B cell (primary cell): ENCODE measurements at regions not wholly inside any gene's neighbourhood (a gene's known extent, or its start where the extent isn't known, plus 50 kb on each side); places are given as distances from the start of the nearest gene placed in this dataset.

Experiments
- ATAC-seq: fragments of 200-7000 bp; cut with Tn5 transposase; one replicate; pipeline ENCODE4 v1.10.0; 2021; ENCODE audit warnings: low read depth, mild to moderate bottlenecking, moderate number of reproducible peaks, moderate library complexity
- CTCF ChIA-PET: fragments of 350-600 bp; sonication (Branson Sonifier 250); formaldehyde crosslinking; loops from one replicate; lab custom pipeline; 2021; ENCODE audit warnings: antibody characterized with exemption, inconsistent platforms; lab: Charles Lee
- POLR2A ChIA-PET: fragments of 350-600 bp; sonication (Branson Sonifier 250); formaldehyde crosslinking; loops from one replicate; lab custom pipeline; 2021; ENCODE audit warnings: antibody characterized with exemption; lab: Charles Lee
- DNase-seq: peaks from one replicate; pipeline ENCODE4 v3.0.0; 2013
- H2AFZ ChIP-seq: 2 replicates; pipeline ENCODE4 v1.6.1; 2012; ENCODE audit warnings: mild to moderate bottlenecking, low read depth, low read length; ENCODE audit not compliant: insufficient read depth, poor library complexity, severe bottlenecking
- H3K27ac ChIP-seq, 2 donors: 1 replicate in 1 of 2; 2 replicates in 1 of 2; pipeline ENCODE4 v1.5.1; 2012 to 2013; ENCODE audit warnings: low read length in 2 of 2, mild to moderate bottlenecking in 2 of 2, moderate library complexity in 1 of 2
- H3K27me3 ChIP-seq, 4 experiments: fragments of 200-600 bp in 1 of 4; sonication (generic) in 1 of 4; replicated peaks in 1 of 4; 1 replicate in 2 of 4; 2 replicates in 2 of 4; pipeline versions ENCODE4 v1.6.1 to v1.7.0; 2013 to 2016; ENCODE audit warnings: low read length in 3 of 4, mild to moderate bottlenecking in 2 of 4, mixed read lengths in 1 of 4, moderate library complexity in 1 of 4; ENCODE audit not compliant: insufficient read depth in 4 of 4, control insufficient read depth in 3 of 4; ENCODE audit errors: control extremely low read depth in 1 of 4
- H3K36me3 ChIP-seq, 2 experiments: replicated peaks in 1 of 2; 1 replicate in 1 of 2; 2 replicates in 1 of 2; pipeline versions ENCODE4 v1.6.1 to v1.7.1; 2013; ENCODE audit warnings: low read length in 1 of 2; ENCODE audit not compliant: insufficient read depth in 2 of 2, control insufficient read depth in 1 of 2; ENCODE audit errors: control extremely low read depth in 1 of 2, extremely low read depth in 1 of 2
- H3K4me1 ChIP-seq, 2 donors: fragments of 200-600 bp in 1 of 2; sonication (generic) in 1 of 2; 1 replicate in 1 of 2; 2 replicates in 1 of 2; pipeline versions ENCODE4 v1.5.1 to v1.6.1; 2013 to 2017; ENCODE audit warnings: low read length in 2 of 2; ENCODE audit not compliant: control insufficient read depth in 2 of 2, insufficient read depth in 2 of 2
- H3K4me2 ChIP-seq: replicated peaks from 2 replicates; pipeline ENCODE3; 2012; ENCODE audit warnings: mild to moderate bottlenecking, low read depth, low read length; ENCODE audit not compliant: poor library complexity, severe bottlenecking
- H3K4me3 ChIP-seq, 5 experiments: fragments of 200-600 bp in 1 of 5; sonication (generic) in 1 of 5; 1 replicate in 3 of 5; 2 replicates in 2 of 5; pipeline versions ENCODE4 v1.5.1 to v1.7.0; 2011 to 2016; ENCODE audit warnings: low read length in 4 of 5, mild to moderate bottlenecking in 4 of 5, low read depth in 2 of 5, control low read depth in 1 of 5, moderate library complexity in 1 of 5; ENCODE audit not compliant: insufficient read depth in 1 of 5; ENCODE audit errors: control extremely low read depth in 1 of 5, extremely low read depth in 1 of 5
- H3K79me2 ChIP-seq: fragments of 200-600 bp; sonication (generic); one replicate; pipeline ENCODE4 v1.6.0; 2016; ENCODE audit warnings: low read length; ENCODE audit not compliant: control insufficient read depth, insufficient read depth
- H3K9ac ChIP-seq: fragments of 200-600 bp; sonication (generic); 2 replicates; pipeline ENCODE4 v1.6.1; 2017; ENCODE audit warnings: mild to moderate bottlenecking, low read length, moderate library complexity
- H3K9me3 ChIP-seq, 3 donors: one replicate each; pipeline versions ENCODE4 v1.6.1 to v1.7.1; 2013; ENCODE audit warnings: low read length in 2 of 3; ENCODE audit not compliant: control insufficient read depth in 2 of 3, insufficient read depth in 1 of 3; ENCODE audit errors: control extremely low read depth in 1 of 3
- H4K20me1 ChIP-seq: 2 replicates; pipeline ENCODE4 v1.6.0; 2012; ENCODE audit warnings: mild to moderate bottlenecking, low read length; ENCODE audit not compliant: insufficient read depth, control insufficient read depth, poor library complexity, severe bottlenecking
- H3K27ac Mint-ChIP-seq: one replicate; pipeline ENCODE4 v1.8.0; 2021; ENCODE audit warnings: mixed read lengths
- H3K27me3 Mint-ChIP-seq: one replicate; pipeline ENCODE4 v1.8.0; 2021; ENCODE audit warnings: mixed read lengths
- H3K4me1 Mint-ChIP-seq: one replicate; pipeline ENCODE4 v1.8.0; 2021; ENCODE audit warnings: mixed read lengths
- H3K4me3 Mint-ChIP-seq: one replicate; pipeline ENCODE4 v1.8.0; 2021; ENCODE audit warnings: mixed read lengths
- H3K9me3 Mint-ChIP-seq: one replicate; pipeline ENCODE4 v1.8.0; 2022; ENCODE audit warnings: mixed read lengths; ENCODE audit not compliant: insufficient read depth
- CTCF ChIP-seq: fragments of 200-600 bp; IDR thresholded peaks from one replicate; pipeline ENCODE4 v1.8.0; 2022; ENCODE audit warnings: antibody characterized with exemption, mild to moderate bottlenecking
- EZH2 ChIP-seq: IDR thresholded peaks from 2 replicates; pipeline ENCODE4 v1.6.1; 2012; ENCODE audit warnings: borderline replicate concordance, low read depth, mild to moderate bottlenecking, moderate library complexity, low read length; ENCODE audit not compliant: insufficient read depth, poor library complexity, severe bottlenecking
- WGBS: methylation state at CpG from one replicate; pipeline ENCODE4 v1.1.5; 2013; ENCODE audit warnings: missing lambda C conversion rate; ENCODE audit not compliant: insufficient coverage; 5-methylcytosine and 5-hydroxymethylcytosine counted together
- intact Hi-C: fragments of 100-400 bp; cut with micrococcal nuclease; formaldehyde crosslinking; loops from one replicate; pipeline ENCODE4 v1.10.0; 2022

DNA sequence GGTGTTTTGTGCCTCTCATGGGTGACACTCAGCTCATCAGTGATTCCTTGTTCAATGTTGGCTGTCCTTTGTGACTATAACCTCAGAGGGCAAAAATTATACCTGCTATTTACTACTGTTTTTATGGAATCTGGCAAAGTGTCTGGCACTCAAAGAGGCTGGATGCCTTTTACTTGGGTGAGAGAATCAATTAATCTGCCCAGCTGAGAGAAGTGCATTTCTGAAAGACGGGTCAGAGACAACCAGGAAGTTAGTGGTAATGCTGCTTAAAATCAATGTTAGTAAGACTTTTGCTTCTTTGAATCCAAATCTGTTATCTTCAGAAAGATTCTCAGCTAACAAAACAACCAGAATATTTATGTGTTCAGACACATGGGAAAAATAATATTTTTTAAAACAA lies 436.2 kb upstream of the SUCLG2 start:
- H3K4me3 ChIP-seq, result no peak overlapping the region
- CTCF ChIA-PET, result no interaction called here
- ATAC-seq (no peak), DNase-seq (no peak)
- Mint-ChIP-seq H3K27ac (no peak overlapping the region), H3K4me3 (no peak overlapping the region), H3K27me3 (no peaks in the 10 kb centered on the region), H3K9me3 (no peaks in the 10 kb centered on the region), H3K4me1 (no peaks in the 10 kb centered on the region)
- TF ChIP-seq CTCF (no peak), EZH2 (no peak)
- H3K79me2 ChIP-seq, result no peaks in the 10 kb centered on the region
- no CpG with 5 or more reads among the region's 1 CpG for WGBS
- no peak overlapping the region for H2AFZ ChIP-seq
- H4K20me1 ChIP-seq, result no peaks in the 10 kb centered on the region
- POLR2A ChIA-PET, result no interaction called here
- no peaks in the 10 kb centered on the region for H3K4me1 ChIP-seq
- H3K36me3 ChIP-seq, result no peaks in the 10 kb centered on the region
- no peaks in the 10 kb centered on the region for H3K9me3 ChIP-seq
- no peaks in the 10 kb centered on the region for H3K27me3 ChIP-seq
- intact Hi-C loops, result no loop called here
- no peak overlapping the region for H3K4me2 ChIP-seq
- H3K27ac ChIP-seq, result no peak overlapping the region
- no peak overlapping the region for H3K9ac ChIP-seq

DNA sequence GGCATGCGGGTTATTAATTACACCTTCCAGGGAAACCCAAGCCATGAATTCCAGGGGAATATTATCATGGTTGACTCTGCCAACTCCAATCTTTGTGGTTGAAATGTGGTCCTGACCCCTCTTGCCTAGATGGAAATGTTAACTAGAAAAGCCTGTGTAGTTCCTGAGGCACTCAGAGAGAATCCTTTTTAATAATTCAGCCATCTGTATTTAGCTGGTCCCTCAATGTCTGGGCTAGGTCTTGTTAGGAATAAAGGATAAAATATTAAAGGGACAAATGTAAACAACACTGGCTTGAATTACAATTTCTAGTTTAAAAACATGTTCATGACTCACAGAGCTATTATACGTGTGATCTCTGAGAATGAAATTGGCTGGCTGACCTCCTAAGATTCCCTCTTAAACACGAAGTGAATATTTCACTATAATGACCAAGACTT lies 435.2 kb upstream of the SUCLG2 start:
- no peaks in the 10 kb centered on the region for H3K27me3 ChIP-seq
- intact Hi-C loops, result no loop called here
- H3K9me3 ChIP-seq, result no peaks in the 10 kb centered on the region
- H3K4me1 Mint-ChIP-seq, result no peaks in the 10 kb centered on the region
- H3K27me3 Mint-ChIP-seq, result no peaks in the 10 kb centered on the region
- POLR2A ChIA-PET, result no interaction called here
- no peak overlapping the region for H3K4me3 ChIP-seq
- H3K36me3 ChIP-seq, result no peaks in the 10 kb centered on the region
- H4K20me1 ChIP-seq, result no peaks in the 10 kb centered on the region
- H3K9ac ChIP-seq, result no peak overlapping the region
- no peaks in the 10 kb centered on the region for H3K79me2 ChIP-seq
- DNase-seq (no peak), ATAC-seq (no peak)
- H3K4me2 ChIP-seq, result no peak overlapping the region
- WGBS, result no CpG with 5 or more reads among the region's 3 CpGs
- no peaks in the 10 kb centered on the region for H3K9me3 Mint-ChIP-seq
- no peaks in the 10 kb centered on the region for H3K4me1 ChIP-seq
- no peak overlapping the region for H3K27ac Mint-ChIP-seq
- H3K4me3 Mint-ChIP-seq, result no peak overlapping the region
- H3K27ac ChIP-seq, result no peak overlapping the region
- CTCF ChIA-PET, result no interaction called here
- H2AFZ ChIP-seq, result no peak overlapping the region
- TF ChIP-seq CTCF (no peak), EZH2 (no peak)
